Parathyroid adenoma (tissue), 2 donors: ENCODE measurements at regions not wholly inside any gene's neighbourhood (a gene's known extent, or its start where the extent isn't known, plus 50 kb on each side); places are given as distances from the start of the nearest gene placed in this dataset.

Experiments
- H2AFZ ChIP-seq: fragments of 300-600 bp; sonication (generic); one replicate; pipeline ENCODE4 v1.7.0; 2017; ENCODE audit warnings: antibody characterized with exemption, mild to moderate bottlenecking
- H3K27ac ChIP-seq: fragments of 300-600 bp; sonication (generic); one replicate; pipeline ENCODE4 v1.7.0; 2017
- H3K27me3 ChIP-seq: fragments of 300-600 bp; sonication (generic); one replicate; pipeline ENCODE4 v1.7.0; 2017; ENCODE audit warnings: low read length; ENCODE audit not compliant: control insufficient read depth, insufficient read depth
- H3K36me3 ChIP-seq: fragments of 300-600 bp; sonication (generic); one replicate; pipeline ENCODE4 v1.7.0; 2017; ENCODE audit warnings: low read length; ENCODE audit not compliant: control insufficient read depth, insufficient read depth
- H3K4me1 ChIP-seq: fragments of 300-600 bp; sonication (generic); one replicate; pipeline ENCODE4 v1.7.0; 2017; ENCODE audit warnings: control low read depth
- H3K4me2 ChIP-seq: fragments of 300-600 bp; sonication (generic); one replicate; pipeline ENCODE4 v1.7.0; 2017; ENCODE audit warnings: low read length
- H3K4me3 ChIP-seq: fragments of 300-600 bp; sonication (generic); one replicate; pipeline ENCODE4 v1.7.0; 2017; ENCODE audit warnings: low read depth, low read length
- H3K79me2 ChIP-seq: fragments of 300-600 bp; sonication (generic); one replicate; pipeline ENCODE4 v1.7.0; 2017; ENCODE audit warnings: control low read depth
- H3K9ac ChIP-seq: fragments of 300-600 bp; sonication (generic); one replicate; pipeline ENCODE4 v1.7.0; 2017; ENCODE audit warnings: mild to moderate bottlenecking
- H3K9me3 ChIP-seq: fragments of 300-600 bp; sonication (generic); one replicate; pipeline ENCODE4 v1.7.0; 2017; ENCODE audit warnings: low read length; ENCODE audit not compliant: control insufficient read depth
- TF ChIP-seq, protein P1 (sequence below): fragments of 300-600 bp; sonication (generic); IDR thresholded peaks from one replicate; pipeline ENCODE4 v1.7.0; 2017; ENCODE audit warnings: antibody characterized with exemption, mild to moderate bottlenecking
- donor health status: primary hyperparathyroidism.

- TF ChIP-seq, protein P1, sequence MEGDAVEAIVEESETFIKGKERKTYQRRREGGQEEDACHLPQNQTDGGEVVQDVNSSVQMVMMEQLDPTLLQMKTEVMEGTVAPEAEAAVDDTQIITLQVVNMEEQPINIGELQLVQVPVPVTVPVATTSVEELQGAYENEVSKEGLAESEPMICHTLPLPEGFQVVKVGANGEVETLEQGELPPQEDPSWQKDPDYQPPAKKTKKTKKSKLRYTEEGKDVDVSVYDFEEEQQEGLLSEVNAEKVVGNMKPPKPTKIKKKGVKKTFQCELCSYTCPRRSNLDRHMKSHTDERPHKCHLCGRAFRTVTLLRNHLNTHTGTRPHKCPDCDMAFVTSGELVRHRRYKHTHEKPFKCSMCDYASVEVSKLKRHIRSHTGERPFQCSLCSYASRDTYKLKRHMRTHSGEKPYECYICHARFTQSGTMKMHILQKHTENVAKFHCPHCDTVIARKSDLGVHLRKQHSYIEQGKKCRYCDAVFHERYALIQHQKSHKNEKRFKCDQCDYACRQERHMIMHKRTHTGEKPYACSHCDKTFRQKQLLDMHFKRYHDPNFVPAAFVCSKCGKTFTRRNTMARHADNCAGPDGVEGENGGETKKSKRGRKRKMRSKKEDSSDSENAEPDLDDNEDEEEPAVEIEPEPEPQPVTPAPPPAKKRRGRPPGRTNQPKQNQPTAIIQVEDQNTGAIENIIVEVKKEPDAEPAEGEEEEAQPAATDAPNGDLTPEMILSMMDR, result no peak
- no peaks in the 10 kb centered on the region for H3K4me1 ChIP-seq
- no peak overlapping the region for H2AFZ ChIP-seq
- no peak overlapping the region for H3K4me3 ChIP-seq
- H3K27ac ChIP-seq, result no peak overlapping the region
- H3K36me3 ChIP-seq, result no peaks in the 10 kb centered on the region
- H3K9ac ChIP-seq, result no peak overlapping the region
- no peaks in the 10 kb centered on the region for H3K79me2 ChIP-seq
- no peaks in the 10 kb centered on the region for H3K27me3 ChIP-seq
- H3K9me3 ChIP-seq, result no peaks in the 10 kb centered on the region
- no peak overlapping the region for H3K4me2 ChIP-seq
These were observed 563.8 kb downstream of the NUF2 start for GRCh38 chr1:163885510-163885909.

- Histone ChIP-seq H3K4me2 (no peak overlapping the region), H3K9ac (no peak overlapping the region), H3K27me3 (no peaks in the 10 kb centered on the region), H3K9me3 (no peaks in the 10 kb centered on the region), H3K4me1 (no peaks in the 10 kb centered on the region), H3K4me3 (no peak overlapping the region), H2AFZ (no peak overlapping the region), H3K79me2 (no peaks in the 10 kb centered on the region), H3K36me3 (no peaks in the 10 kb centered on the region), H3K27ac (no peak overlapping the region)
- TF ChIP-seq, protein P1, result no peak
These were observed 574.2 kb downstream of the NUF2 start for GRCh38 chr1:163896001-163896400.

GRCh38 chr1:163897412-163898155 is 575.8 kb downstream of the NUF2 start:
- Histone ChIP-seq H3K36me3 (no peaks in the 10 kb centered on the region), H3K4me1 (no peaks in the 10 kb centered on the region), H3K27me3 (no peaks in the 10 kb centered on the region), H3K9me3 (no peaks in the 10 kb centered on the region), H3K4me2 (no peak overlapping the region), H3K4me3 (no peak overlapping the region), H2AFZ (no peak overlapping the region), H3K27ac (no peak overlapping the region), H3K9ac (no peak overlapping the region), H3K79me2 (no peaks in the 10 kb centered on the region)
- TF ChIP-seq, protein P1, result no peak

DNA sequence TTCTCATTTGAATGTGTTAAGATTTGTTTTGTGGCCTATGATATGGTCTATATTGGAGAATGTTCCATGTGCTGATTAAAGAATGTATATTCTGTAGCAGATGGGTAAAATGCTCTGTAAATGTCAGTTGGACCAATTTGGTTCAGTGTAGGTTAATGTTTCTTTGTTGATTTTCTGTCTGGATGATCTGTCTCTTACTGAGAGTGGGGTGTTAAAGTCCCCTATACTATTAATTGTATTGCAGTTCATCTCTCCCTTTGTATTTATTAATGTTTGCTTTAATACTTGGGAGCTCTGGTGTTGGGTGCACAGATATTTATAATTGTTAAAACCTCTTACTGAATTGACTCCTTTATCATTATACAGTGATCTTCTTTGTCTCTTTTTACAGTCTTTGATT is 584.5 kb downstream of the NUF2 start:
- no peak overlapping the region for H3K4me3 ChIP-seq
- H3K4me2 ChIP-seq, result no peak overlapping the region
- no peaks in the 10 kb centered on the region for H3K4me1 ChIP-seq
- no peaks in the 10 kb centered on the region for H3K9me3 ChIP-seq
- H3K9ac ChIP-seq, result no peak overlapping the region
- no peak overlapping the region for H2AFZ ChIP-seq
- H3K27me3 ChIP-seq, result no peaks in the 10 kb centered on the region
- TF ChIP-seq, protein P1, result no peak
- no peaks in the 10 kb centered on the region for H3K36me3 ChIP-seq
- H3K79me2 ChIP-seq, result no peaks in the 10 kb centered on the region
- H3K27ac ChIP-seq, result no peak overlapping the region
